ENCODE measurements at regions not wholly inside any gene's neighbourhood (a gene's known extent, or its start where the extent isn't known, plus 50 kb on each side); places are given as distances from the start of the nearest gene placed in this dataset.
"Not testable (repeated sequence)": the region's sequence is repeated elsewhere in the genome, so short reads cannot be mapped to it uniquely, and the experiment has no call there.

GRCh38 chr21:10445685-10446084 lies 75.7 kb upstream of the TPTE start:
- H3K27me3 ChIP-seq (ENCODE audit: control insufficient read depth, insufficient read depth, low read length); H3K4me1 ChIP-seq (ENCODE audit: control insufficient read depth, insufficient read depth, low read length); POLR2A ChIA-PET; H3K27ac ChIP-seq (ENCODE audit: low read length); H3K4me3 ChIP-seq (ENCODE audit: low read depth in 2 of 2, low read length in 2 of 2); DNase-seq (ENCODE audit: low read depth, low spot score); in situ Hi-C loops (cut with HindIII; ENCODE audit: low pct_unique_long_range_greater_than_20kb, low sequenced_read_pairs); CTCF ChIA-PET; H3K36me3 ChIP-seq (ENCODE audit: control insufficient read depth, insufficient read depth, low read length); intact Hi-C loops (cut with micrococcal nuclease; ENCODE audit: unreplicated experiment); BruUV-seq (replicated peaks); ATAC-seq; H3K9me3 ChIP-seq (ENCODE audit: control insufficient read depth, insufficient read depth, low read depth, low read length): not testable (repeated sequence)

- H3K4me1 ChIP-seq (ENCODE audit: control insufficient read depth, insufficient read depth, low read length); in situ Hi-C loops (cut with HindIII; ENCODE audit: low pct_unique_long_range_greater_than_20kb, low sequenced_read_pairs); POLR2A ChIA-PET; H3K36me3 ChIP-seq (ENCODE audit: control insufficient read depth, insufficient read depth, low read length); BruUV-seq (replicated peaks); DNase-seq (ENCODE audit: low read depth, low spot score); intact Hi-C loops (cut with micrococcal nuclease; ENCODE audit: unreplicated experiment); H3K4me3 ChIP-seq (ENCODE audit: low read depth in 2 of 2, low read length in 2 of 2); H3K27me3 ChIP-seq (ENCODE audit: control insufficient read depth, insufficient read depth, low read length); ATAC-seq; H3K27ac ChIP-seq (ENCODE audit: low read length); CTCF ChIA-PET; H3K9me3 ChIP-seq (ENCODE audit: control insufficient read depth, insufficient read depth, low read depth, low read length): not testable (repeated sequence)
These were observed 71.9 kb upstream of the TPTE start for GRCh38 chr21:10449451-10449850.

GRCh38 chr21:10451274-10451673 lies 70.1 kb upstream of the TPTE start:
- intact Hi-C loops (cut with micrococcal nuclease; ENCODE audit: unreplicated experiment); H3K9me3 ChIP-seq (ENCODE audit: control insufficient read depth, insufficient read depth, low read depth, low read length); H3K4me3 ChIP-seq (ENCODE audit: low read depth in 2 of 2, low read length in 2 of 2); POLR2A ChIA-PET; DNase-seq (ENCODE audit: low read depth, low spot score); ATAC-seq; H3K36me3 ChIP-seq (ENCODE audit: control insufficient read depth, insufficient read depth, low read length); H3K27me3 ChIP-seq (ENCODE audit: control insufficient read depth, insufficient read depth, low read length); H3K4me1 ChIP-seq (ENCODE audit: control insufficient read depth, insufficient read depth, low read length); CTCF ChIA-PET; H3K27ac ChIP-seq (ENCODE audit: low read length); in situ Hi-C loops (cut with HindIII; ENCODE audit: low pct_unique_long_range_greater_than_20kb, low sequenced_read_pairs); BruUV-seq (replicated peaks): not testable (repeated sequence)

GRCh38 chr21:10457765-10458164 lies 63.6 kb upstream of the TPTE start:
- H3K9me3 ChIP-seq (ENCODE audit: control insufficient read depth, insufficient read depth, low read depth, low read length); DNase-seq (ENCODE audit: low read depth, low spot score); H3K4me3 ChIP-seq (ENCODE audit: low read depth in 2 of 2, low read length in 2 of 2); POLR2A ChIA-PET; CTCF ChIA-PET; intact Hi-C loops (cut with micrococcal nuclease; ENCODE audit: unreplicated experiment); BruUV-seq (replicated peaks); H3K36me3 ChIP-seq (ENCODE audit: control insufficient read depth, insufficient read depth, low read length); H3K27ac ChIP-seq (ENCODE audit: low read length); in situ Hi-C loops (cut with HindIII; ENCODE audit: low pct_unique_long_range_greater_than_20kb, low sequenced_read_pairs); H3K4me1 ChIP-seq (ENCODE audit: control insufficient read depth, insufficient read depth, low read length); ATAC-seq; H3K27me3 ChIP-seq (ENCODE audit: control insufficient read depth, insufficient read depth, low read length): not testable (repeated sequence)

- DNase-seq (ENCODE audit: low read depth, low spot score); H3K27ac ChIP-seq (ENCODE audit: low read length); ATAC-seq; in situ Hi-C loops (cut with HindIII; ENCODE audit: low pct_unique_long_range_greater_than_20kb, low sequenced_read_pairs); H3K4me1 ChIP-seq (ENCODE audit: control insufficient read depth, insufficient read depth, low read length); H3K27me3 ChIP-seq (ENCODE audit: control insufficient read depth, insufficient read depth, low read length); BruUV-seq (replicated peaks); H3K36me3 ChIP-seq (ENCODE audit: control insufficient read depth, insufficient read depth, low read length); H3K4me3 ChIP-seq (ENCODE audit: low read depth in 2 of 2, low read length in 2 of 2); CTCF ChIA-PET; intact Hi-C loops (cut with micrococcal nuclease; ENCODE audit: unreplicated experiment); POLR2A ChIA-PET: not testable (repeated sequence)
- peaks cover 10% of the 10 kb centered on the region; the same call in 1 of the 2 replicates for H3K9me3 ChIP-seq (ENCODE audit: control insufficient read depth, insufficient read depth, low read depth, low read length)
These were observed 60.4 kb upstream of the TPTE start for GRCh38 chr21:10460957-10461356.

GRCh38 chr21:10461445-10461844 lies 59.9 kb upstream of the TPTE start:
- in situ Hi-C loops (cut with HindIII; ENCODE audit: low pct_unique_long_range_greater_than_20kb, low sequenced_read_pairs); ATAC-seq; H3K4me1 ChIP-seq (ENCODE audit: control insufficient read depth, insufficient read depth, low read length); H3K27me3 ChIP-seq (ENCODE audit: control insufficient read depth, insufficient read depth, low read length); BruUV-seq (replicated peaks); H3K27ac ChIP-seq (ENCODE audit: low read length); DNase-seq (ENCODE audit: low read depth, low spot score); POLR2A ChIA-PET; H3K4me3 ChIP-seq (ENCODE audit: low read depth in 2 of 2, low read length in 2 of 2); intact Hi-C loops (cut with micrococcal nuclease; ENCODE audit: unreplicated experiment); CTCF ChIA-PET; H3K36me3 ChIP-seq (ENCODE audit: control insufficient read depth, insufficient read depth, low read length): not testable (repeated sequence)
- peaks cover 10% of the 10 kb centered on the region; the same call in 1 of the 2 replicates for H3K9me3 ChIP-seq (ENCODE audit: control insufficient read depth, insufficient read depth, low read depth, low read length)
